Endothelial cell of umbilical vein (primary cell): ENCODE measurements at regions not wholly inside any gene's neighbourhood (a gene's known extent, or its start where the extent isn't known, plus 50 kb on each side); places are given as distances from the start of the nearest gene placed in this dataset.

ENCODE experiments used
- BruUV-seq: library from RNA; stranded (reverse); fragments of 400-500 nt; replicated peaks from 2 replicates; lab custom pipeline; 2021; lab: Mats Ljungman, UMichigan
- CTCF ChIA-PET: fragments of 300-600, 350-600 bp; sonication (Branson Sonifier 250); formaldehyde crosslinking; loops from one replicate; lab custom pipeline; 2021; ENCODE audit warnings: antibody characterized with exemption, inconsistent platforms; lab: Charles Lee
- POLR2A ChIA-PET: fragments of 300-600, 350-600 bp; sonication (Branson Sonifier 250); formaldehyde crosslinking; loops from one replicate; lab custom pipeline; 2021; ENCODE audit warnings: antibody characterized with exemption, inconsistent platforms; lab: Charles Lee
- DNase-seq: peaks from one replicate; pipeline ENCODE4 v3.0.0-alpha.2; 2011; ENCODE audit warnings: low read depth, low spot score
- FAIRE-seq: peaks from 2 replicates; lab custom pipeline; 2011; peaks lifted over from hg19 to GRCh38; lab: Jason Lieb, UNC
- H2AFZ ChIP-seq: 2 replicates; pipeline ENCODE4 v1.6.0; 2012; ENCODE audit warnings: low read depth, low read length, control low read depth, inconsistent platforms
- H3K27ac ChIP-seq: 2 replicates; pipeline ENCODE4 v1.5.1; 2011; ENCODE audit warnings: low read depth, mild to moderate bottlenecking, control low read depth, low read length, moderate library complexity; ENCODE audit not compliant: insufficient read depth
- H3K27me3 ChIP-seq, 2 experiments: 2 replicates each; pipeline versions ENCODE4 v1.6.0 to v1.6.1; 2011; ENCODE audit warnings: low read length in 2 of 2, mixed read lengths in 1 of 2; ENCODE audit not compliant: control insufficient read depth in 2 of 2, insufficient read depth in 2 of 2
- H3K36me3 ChIP-seq, 2 experiments: 2 replicates in 1 of 2; 3 replicates in 1 of 2; pipeline ENCODE4 v1.5.1; 2011; ENCODE audit warnings: low read length in 2 of 2, mild to moderate bottlenecking in 1 of 2, moderate library complexity in 1 of 2; ENCODE audit not compliant: control insufficient read depth in 2 of 2, insufficient read depth in 2 of 2; ENCODE audit errors: extremely low read depth in 1 of 2
- H3K4me1 ChIP-seq: 3 replicates; pipeline ENCODE4 v1.5.1; 2011; ENCODE audit warnings: mild to moderate bottlenecking, low read length; ENCODE audit not compliant: control insufficient read depth, insufficient read depth; ENCODE audit errors: extremely low read depth
- H3K4me2 ChIP-seq: 2 replicates; pipeline ENCODE4 v1.6.1; 2011; ENCODE audit warnings: low read length, control low read depth, mixed read lengths; ENCODE audit not compliant: insufficient read depth
- H3K4me3 ChIP-seq, 3 experiments: fragments of 200-600 bp in 1 of 3; sonication (generic), shearing (Covaris generic) in 1 of 3; replicated peaks in 1 of 3; 2 replicates each; pipeline ENCODE4 v1.5.1; 2011 to 2016; ENCODE audit warnings: control low read depth in 3 of 3, low read length in 3 of 3, mild to moderate bottlenecking in 2 of 3, inconsistent platforms in 1 of 3, low read depth in 1 of 3, moderate library complexity in 1 of 3; ENCODE audit not compliant: insufficient read depth in 1 of 3
- H3K79me2 ChIP-seq: 2 replicates; pipeline ENCODE4 v1.6.0; 2012; ENCODE audit warnings: low read length, inconsistent platforms; ENCODE audit not compliant: control insufficient read depth, insufficient read depth
- H3K9ac ChIP-seq: replicated peaks from 2 replicates; pipeline ENCODE3; 2011; ENCODE audit warnings: low read length, control low read depth; ENCODE audit not compliant: insufficient read depth; ENCODE audit errors: extremely low read depth
- H3K9me1 ChIP-seq: replicated peaks from 3 replicates; pipeline ENCODE4 v1.6.0; 2011; ENCODE audit warnings: mild to moderate bottlenecking, low read length; ENCODE audit not compliant: control insufficient read depth, insufficient read depth; ENCODE audit errors: extremely low read depth
- H3K9me3 ChIP-seq: replicated peaks from 2 replicates; pipeline ENCODE4 v1.5.1; 2012; ENCODE audit warnings: low read length, inconsistent platforms; ENCODE audit not compliant: control insufficient read depth, insufficient read depth
- H4K20me1 ChIP-seq: replicated peaks from 2 replicates; pipeline ENCODE3; 2011; ENCODE audit warnings: mild to moderate bottlenecking, low read length; ENCODE audit not compliant: control insufficient read depth, insufficient read depth; ENCODE audit errors: extremely low read depth
- FOS ChIP-seq: IDR thresholded peaks from 2 replicates; pipeline ENCODE4 v1.6.1; 2011; ENCODE audit warnings: mild to moderate bottlenecking, low read length, moderate library complexity, borderline replicate concordance; ENCODE audit not compliant: insufficient read depth
- GATA2 ChIP-seq: IDR thresholded peaks from 2 replicates; pipeline ENCODE4 v1.7.0; 2011; ENCODE audit warnings: low read depth, mild to moderate bottlenecking, moderate library complexity, mixed read lengths, low read length; ENCODE audit not compliant: insufficient read length, insufficient read depth
- MYC ChIP-seq: IDR thresholded peaks from one replicate; pipeline ENCODE4 v1.6.1; 2011; ENCODE audit warnings: mild to moderate bottlenecking, low read depth, low read length
- dilution Hi-C: fragments of 300-500 bp; cut with MboI; formaldehyde crosslinking; loops from one replicate; pipeline ENCODE4 v1.15.0; 2019; ENCODE audit warnings: low sequenced_read_pairs; ENCODE audit not compliant: extremely low pct_ligation_motif_present
- intact Hi-C: fragments of 100-400 bp; cut with micrococcal nuclease; formaldehyde crosslinking; loops from one replicate; pipeline ENCODE4 v1.10.0; 2022
- TF ChIP-seq, protein P1 (sequence below): IDR thresholded peaks from 2 replicates; pipeline ENCODE4 v1.6.1; 2011; ENCODE audit not compliant: insufficient read depth, insufficient read length
- TF ChIP-seq, protein P2 (sequence below), 2 donors: IDR thresholded peaks; 1 replicate in 1 of 2; 2 replicates in 1 of 2; pipeline ENCODE4 v1.5.1; 2011; ENCODE audit warnings: low read length in 2 of 2, mild to moderate bottlenecking in 2 of 2, moderate library complexity in 2 of 2, control low read depth in 1 of 2, inconsistent platforms in 1 of 2, low read depth in 1 of 2; ENCODE audit not compliant: insufficient read depth in 1 of 2; ENCODE audit errors: extremely low read depth in 1 of 2

DNA sequence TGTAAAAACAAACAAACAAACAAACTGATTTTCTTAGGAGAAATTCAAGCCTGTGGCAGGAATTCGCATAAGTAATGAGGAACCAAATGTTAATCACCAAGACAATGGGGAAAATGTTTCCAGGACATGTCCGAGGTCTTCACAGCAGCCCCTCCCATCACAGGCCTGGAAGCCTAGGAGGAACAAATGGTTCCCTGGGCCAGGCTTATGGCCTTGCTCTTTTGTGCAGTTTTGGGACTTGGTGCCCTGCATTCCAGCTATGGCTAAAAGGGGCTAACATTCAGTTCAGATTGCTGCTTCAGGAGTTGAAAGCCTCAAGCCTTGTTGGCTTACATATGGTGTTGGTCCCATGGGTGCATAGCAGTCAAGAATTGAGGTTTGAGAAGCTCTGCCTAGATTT, 1372.7 kb upstream of the CITED2 start:
- Histone ChIP-seq H2AFZ (no peak overlapping the region), H3K4me1 (no peaks in the 10 kb centered on the region), H3K36me3 (no peaks in the 10 kb centered on the region), H3K4me3 (no peak overlapping the region), H3K9ac (no peak overlapping the region), H3K27ac (no peak overlapping the region), H3K4me2 (no peak overlapping the region), H4K20me1 (no peaks in the 10 kb centered on the region), H3K27me3 (no peaks in the 10 kb centered on the region), H3K9me3 (peaks cover 2% of the 10 kb centered on the region), H3K9me1 (no peaks in the 10 kb centered on the region), H3K79me2 (no peaks in the 10 kb centered on the region)
- ChIA-PET POLR2A (no interaction called here), CTCF (no interaction called here)
- no peak for FAIRE-seq
- no TSS peak for BruUV-seq
- no peak for DNase-seq
- TF ChIP-seq GATA2: no peak
- intact Hi-C loops: no loop called here
- dilution Hi-C loops: no loop called here

DNA sequence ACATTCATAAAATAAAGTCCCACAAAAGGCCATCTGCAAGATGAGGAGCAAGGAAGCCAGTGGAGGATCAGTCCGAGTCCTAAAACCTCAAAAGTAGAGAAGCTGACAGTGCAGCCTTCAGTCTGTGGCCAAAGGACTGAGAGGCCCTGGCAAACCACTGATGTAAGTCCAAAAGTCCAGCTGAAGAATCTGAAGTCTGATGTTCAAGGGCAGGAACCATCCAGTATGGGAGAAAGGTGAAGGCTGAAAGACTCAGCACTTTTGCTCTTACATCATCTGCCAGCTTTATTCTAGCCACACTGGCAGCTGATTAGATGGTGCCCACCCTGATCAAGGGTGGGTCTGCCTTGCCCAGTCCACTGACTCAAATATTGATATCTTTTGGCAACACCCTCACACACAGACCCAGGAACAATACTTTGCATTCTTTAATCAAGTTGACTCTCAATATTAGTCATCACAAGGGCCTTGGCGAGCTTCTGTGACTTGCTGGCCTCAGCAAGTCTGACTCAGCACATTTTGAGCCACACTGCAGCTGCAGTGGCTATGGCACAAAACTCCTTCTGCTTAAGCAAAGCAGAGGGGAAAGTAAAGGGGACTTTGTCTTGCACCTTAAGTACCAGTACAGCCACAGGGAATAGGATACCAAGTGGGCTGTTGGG, 1370.3 kb upstream of the CITED2 start:
- DNase-seq (no peak), FAIRE-seq (no peak)
- H2AFZ ChIP-seq: no peak overlapping the region

More for the DNA sequence above, 1370.3 kb upstream of the CITED2 start:
- Histone ChIP-seq H3K9ac (no peak overlapping the region), H3K9me3 (peaks cover 2% of the 10 kb centered on the region), H3K4me2 (no peak overlapping the region), H4K20me1 (no peaks in the 10 kb centered on the region), H3K27ac (no peak overlapping the region), H3K9me1 (no peaks in the 10 kb centered on the region), H3K27me3 (no peaks in the 10 kb centered on the region), H3K79me2 (no peaks in the 10 kb centered on the region), H3K36me3 (no peaks in the 10 kb centered on the region), H3K4me3 (no peak overlapping the region), H3K4me1 (no peaks in the 10 kb centered on the region)
- ChIA-PET CTCF (no interaction called here), POLR2A (no interaction called here)
- dilution Hi-C loops: no loop called here
- intact Hi-C loops: no loop called here
- no TSS peak for BruUV-seq
- TF ChIP-seq, protein P1, sequence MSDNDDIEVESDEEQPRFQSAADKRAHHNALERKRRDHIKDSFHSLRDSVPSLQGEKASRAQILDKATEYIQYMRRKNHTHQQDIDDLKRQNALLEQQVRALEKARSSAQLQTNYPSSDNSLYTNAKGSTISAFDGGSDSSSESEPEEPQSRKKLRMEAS: no peak
- TF ChIP-seq FOS: no peak
- TF ChIP-seq, protein P2, sequence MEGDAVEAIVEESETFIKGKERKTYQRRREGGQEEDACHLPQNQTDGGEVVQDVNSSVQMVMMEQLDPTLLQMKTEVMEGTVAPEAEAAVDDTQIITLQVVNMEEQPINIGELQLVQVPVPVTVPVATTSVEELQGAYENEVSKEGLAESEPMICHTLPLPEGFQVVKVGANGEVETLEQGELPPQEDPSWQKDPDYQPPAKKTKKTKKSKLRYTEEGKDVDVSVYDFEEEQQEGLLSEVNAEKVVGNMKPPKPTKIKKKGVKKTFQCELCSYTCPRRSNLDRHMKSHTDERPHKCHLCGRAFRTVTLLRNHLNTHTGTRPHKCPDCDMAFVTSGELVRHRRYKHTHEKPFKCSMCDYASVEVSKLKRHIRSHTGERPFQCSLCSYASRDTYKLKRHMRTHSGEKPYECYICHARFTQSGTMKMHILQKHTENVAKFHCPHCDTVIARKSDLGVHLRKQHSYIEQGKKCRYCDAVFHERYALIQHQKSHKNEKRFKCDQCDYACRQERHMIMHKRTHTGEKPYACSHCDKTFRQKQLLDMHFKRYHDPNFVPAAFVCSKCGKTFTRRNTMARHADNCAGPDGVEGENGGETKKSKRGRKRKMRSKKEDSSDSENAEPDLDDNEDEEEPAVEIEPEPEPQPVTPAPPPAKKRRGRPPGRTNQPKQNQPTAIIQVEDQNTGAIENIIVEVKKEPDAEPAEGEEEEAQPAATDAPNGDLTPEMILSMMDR (IDR thresholded peaks at IDR 0.05; ENCODE audit: extremely low read depth in 1 of 2, insufficient read depth in 1 of 2, low read depth in 1 of 2, low read length in 2 of 2): no peak
- TF ChIP-seq MYC: no peak
